ENCODE measurements at regions not wholly inside any gene's neighbourhood (a gene's known extent, or its start where the extent isn't known, plus 50 kb on each side); places are given as distances from the start of the nearest gene placed in this dataset.

DNA sequence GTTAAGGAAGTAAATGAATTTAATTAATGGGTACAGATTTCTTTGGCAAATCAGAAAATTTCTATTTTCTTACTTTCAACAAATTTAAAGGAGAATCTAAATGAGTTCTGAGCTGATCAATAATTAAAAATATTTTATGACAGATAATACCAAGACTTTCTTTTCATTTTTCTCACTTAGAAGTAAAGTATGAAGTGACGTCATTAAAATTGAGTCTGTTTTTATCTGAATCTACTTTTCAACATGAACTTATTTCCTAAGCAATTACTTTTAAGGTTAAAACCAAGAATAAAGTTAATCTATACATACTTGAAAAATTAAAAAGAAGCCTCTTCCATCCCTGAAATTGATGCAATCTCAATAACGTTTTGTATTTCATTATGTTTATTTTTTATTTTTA is 552.8 kb upstream of the ST8SIA4 start:
- TF ChIP-seq POLR2A (IDR thresholded peaks at IDR 0.05) (no peak), CTCF (IDR thresholded peaks at IDR 0.05) (no peak)

All from testis (tissue), 2 donors.